Skeletal muscle tissue (tissue), 3 donors: ENCODE measurements at regions not wholly inside any gene's neighbourhood (a gene's known extent, or its start where the extent isn't known, plus 50 kb on each side); places are given as distances from the start of the nearest gene placed in this dataset.

Experiments
- H3K27ac ChIP-seq: one replicate; pipeline ENCODE4 v1.7.0; 2013; ENCODE audit warnings: mild to moderate bottlenecking, low read depth, low read length, inconsistent platforms
- H3K27me3 ChIP-seq, 3 donors: one replicate each; pipeline ENCODE4 v1.7.0; 2013; ENCODE audit warnings: low read length in 3 of 3; ENCODE audit not compliant: control insufficient read depth in 3 of 3, insufficient read depth in 3 of 3
- H3K36me3 ChIP-seq, 3 donors: one replicate each; pipeline ENCODE4 v1.7.0; 2013; ENCODE audit warnings: low read length in 3 of 3; ENCODE audit not compliant: control insufficient read depth in 3 of 3, insufficient read depth in 3 of 3
- H3K4me1 ChIP-seq, 3 donors: one replicate each; pipeline ENCODE4 v1.7.0; 2013; ENCODE audit warnings: low read length in 3 of 3, mild to moderate bottlenecking in 3 of 3; ENCODE audit not compliant: control insufficient read depth in 3 of 3, insufficient read depth in 3 of 3
- H3K4me3 ChIP-seq, 3 donors: one replicate each; pipeline ENCODE4 v1.7.0; 2013; ENCODE audit warnings: low read length in 3 of 3
- H3K9ac ChIP-seq, 3 donors: one replicate each; pipeline ENCODE4 v1.7.0; 2013; ENCODE audit warnings: low read length in 3 of 3, mild to moderate bottlenecking in 3 of 3, moderate library complexity in 2 of 3, low read depth in 1 of 3
- H3K9me3 ChIP-seq, 3 donors: one replicate each; pipeline ENCODE4 v1.7.0; 2013; ENCODE audit warnings: low read length in 3 of 3; ENCODE audit not compliant: control insufficient read depth in 3 of 3
- donor health status: Osteomylitis.

GRCh38 chr22:48356731-48357130 lies 1470.9 kb downstream of the BRD1 start:
- H3K9me3 ChIP-seq: no peaks in the 10 kb centered on the region
- H3K4me3 ChIP-seq: no peak overlapping the region
- H3K27me3 ChIP-seq: peaks cover 9 to 51% (median 40%) of the 10 kb centered on the region in 3 donors
- H3K4me1 ChIP-seq: no peaks in the 10 kb centered on the region
- no peaks in the 10 kb centered on the region for H3K36me3 ChIP-seq
- no peak overlapping the region for H3K27ac ChIP-seq
- no peak overlapping the region for H3K9ac ChIP-seq

- peaks cover 14 to 69% (median 49%) of the 10 kb centered on the region in 3 donors for H3K27me3 ChIP-seq
- H3K4me1 ChIP-seq: no peaks in the 10 kb centered on the region
- H3K9ac ChIP-seq: no peak overlapping the region
- no peaks in the 10 kb centered on the region for H3K36me3 ChIP-seq
- no peak overlapping the region for H3K27ac ChIP-seq
- H3K9me3 ChIP-seq: no peaks in the 10 kb centered on the region
- no peak overlapping the region for H3K4me3 ChIP-seq
Observed at GRCh38 chr22:48354096-48354495, 1473.6 kb downstream of the BRD1 start.

GRCh38 chr22:48353116-48353947 lies 1474.3 kb downstream of the BRD1 start:
- Histone ChIP-seq H3K9me3 (no peaks in the 10 kb centered on the region), H3K27me3 (peaks cover 14 to 65% (median 46%) of the 10 kb centered on the region in 3 donors), H3K4me1 (no peaks in the 10 kb centered on the region), H3K4me3 (no peak overlapping the region), H3K36me3 (no peaks in the 10 kb centered on the region), H3K27ac (no peak overlapping the region), H3K9ac (no peak overlapping the region)

GRCh38 chr22:48352086-48352911 lies 1475.4 kb downstream of the BRD1 start:
- Histone ChIP-seq H3K9me3 (no peaks in the 10 kb centered on the region), H3K27ac (no peak overlapping the region), H3K27me3 (peaks cover 12 to 57% (median 42%) of the 10 kb centered on the region in 3 donors), H3K36me3 (no peaks in the 10 kb centered on the region), H3K4me1 (no peaks in the 10 kb centered on the region), H3K4me3 (no peak overlapping the region), H3K9ac (no peak overlapping the region)

GRCh38 chr22:48351376-48352085 lies 1476.1 kb downstream of the BRD1 start:
- no peaks in the 10 kb centered on the region for H3K4me1 ChIP-seq
- peaks cover 11 to 53% (median 41%) of the 10 kb centered on the region in 3 donors for H3K27me3 ChIP-seq
- H3K9ac ChIP-seq: no peak overlapping the region
- no peaks in the 10 kb centered on the region for H3K9me3 ChIP-seq
- H3K4me3 ChIP-seq: no peak overlapping the region
- H3K27ac ChIP-seq: no peak overlapping the region
- H3K36me3 ChIP-seq: no peaks in the 10 kb centered on the region

GRCh38 chr22:48350456-48350855 lies 1477.2 kb downstream of the BRD1 start:
- Histone ChIP-seq H3K27ac (no peak overlapping the region), H3K4me3 (no peak overlapping the region), H3K9ac (no peak overlapping the region), H3K36me3 (no peaks in the 10 kb centered on the region), H3K27me3 (peaks cover 11 to 55% (median 49%) of the 10 kb centered on the region in 3 donors), H3K4me1 (no peaks in the 10 kb centered on the region), H3K9me3 (no peaks in the 10 kb centered on the region)

- Histone ChIP-seq H3K4me1 (no peaks in the 10 kb centered on the region), H3K27me3 (peaks cover 11 to 54% (median 44%) of the 10 kb centered on the region in 3 donors), H3K27ac (no peak overlapping the region), H3K9me3 (no peaks in the 10 kb centered on the region), H3K4me3 (no peak overlapping the region), H3K9ac (no peak overlapping the region), H3K36me3 (no peaks in the 10 kb centered on the region)
Observed at GRCh38 chr22:48348855-48349254, 1478.8 kb downstream of the BRD1 start.

- no peak overlapping the region for H3K9ac ChIP-seq
- H3K4me3 ChIP-seq: no peak overlapping the region
- H3K27ac ChIP-seq: no peak overlapping the region
- H3K27me3 ChIP-seq: peaks cover 9 to 47% (median 41%) of the 10 kb centered on the region in 3 donors
- no peaks in the 10 kb centered on the region for H3K9me3 ChIP-seq
- no peaks in the 10 kb centered on the region for H3K36me3 ChIP-seq
- no peaks in the 10 kb centered on the region for H3K4me1 ChIP-seq
Observed at GRCh38 chr22:48347311-48347710, 1480.4 kb downstream of the BRD1 start.

- peaks cover 5 to 46% (median 41%) of the 10 kb centered on the region in 3 donors for H3K27me3 ChIP-seq
- H3K36me3 ChIP-seq: no peaks in the 10 kb centered on the region
- no peak overlapping the region for H3K27ac ChIP-seq
- no peaks in the 10 kb centered on the region for H3K4me1 ChIP-seq
- H3K4me3 ChIP-seq: no peak overlapping the region
- H3K9me3 ChIP-seq: no peaks in the 10 kb centered on the region
- H3K9ac ChIP-seq: no peak overlapping the region
Observed at GRCh38 chr22:48346911-48347310, 1480.8 kb downstream of the BRD1 start.
